ENCODE measurements at regions not wholly inside any gene's neighbourhood (a gene's known extent, or its start where the extent isn't known, plus 50 kb on each side); places are given as distances from the start of the nearest gene placed in this dataset.

GRCh38 chr12:104834607-104835006, 123.5 kb downstream of the SLC41A2 start:
- TF ChIP-seq SUZ12 (IDR thresholded peaks at IDR 0.05) (no peak), ARNT (IDR thresholded peaks at IDR 0.05) (no peak), FOXM1 (IDR thresholded peaks at IDR 0.05; ENCODE audit: borderline replicate concordance) (no peak), HDGF (IDR thresholded peaks at IDR 0.05; ENCODE audit: borderline replicate concordance) (no peak), ELF4 (IDR thresholded peaks at IDR 0.05) (no peak), NFRKB (IDR thresholded peaks at IDR 0.05) (no peak), BHLHE40 (IDR thresholded peaks at IDR 0.05; ENCODE audit: borderline replicate concordance) (no peak), SP1 (IDR thresholded peaks at IDR 0.05) (no peak), ZNF384 (IDR thresholded peaks at IDR 0.05) (no peak), L3MBTL2 (conservative IDR thresholded peaks at IDR 0.05) (no peak), TARDBP (IDR thresholded peaks at IDR 0.05) (no peak)

Measured in HEK293T (cell line).